Upper lobe of right lung (tissue), 1 donor: ENCODE measurements at regions not wholly inside any gene's neighbourhood (a gene's known extent, or its start where the extent isn't known, plus 50 kb on each side); places are given as distances from the start of the nearest gene placed in this dataset.
"Not testable (repeated sequence)": the region's sequence is repeated elsewhere in the genome, so short reads cannot be mapped to it uniquely, and the experiment has no call there.

Experiments
- ATAC-seq: fragments of 200-7000 bp; cut with Tn5 transposase; one replicate; pipeline ENCODE4 v1.9.1; 2020; ENCODE audit warnings: mild to moderate bottlenecking, moderate library complexity
- DNase-seq: peaks from one replicate; pipeline ENCODE4 v3.0.0-alpha.2; 2020
- H3K27ac ChIP-seq: fragments of 200-600 bp; one replicate; pipeline ENCODE4 v1.8.0; 2022
- H3K27me3 ChIP-seq: fragments of 200-600 bp; one replicate; pipeline ENCODE4 v1.8.0; 2022; ENCODE audit warnings: mild to moderate bottlenecking
- H3K36me3 ChIP-seq: fragments of 200-600 bp; one replicate; pipeline ENCODE4 v1.8.0; 2022
- H3K4me1 ChIP-seq: fragments of 200-600 bp; one replicate; pipeline ENCODE4 v1.8.0; 2022
- H3K4me3 ChIP-seq: fragments of 200-600 bp; one replicate; pipeline ENCODE4 v1.8.0; 2022; ENCODE audit warnings: mild to moderate bottlenecking
- H3K9me3 ChIP-seq: fragments of 200-600 bp; one replicate; pipeline ENCODE4 v1.8.0; 2022
- CTCF ChIP-seq: fragments of 200-600 bp; IDR thresholded peaks from one replicate; pipeline ENCODE4 v1.8.0; 2022; ENCODE audit warnings: antibody characterized with exemption
- intact Hi-C: fragments of 100-400 bp; cut with DNase I; formaldehyde crosslinking; loops from one replicate; pipeline ENCODE4 v1.11.0; 2022
- donor health status: DM: no; HTN: yes; CAD: no; lungs with severe emphysema.

GRCh38 chr17:31623990-31624389 is 232.5 kb downstream of the RAB11FIP4 start:
- H3K4me1 ChIP-seq: no peaks in the 10 kb centered on the region
- ATAC-seq (no peak), DNase-seq (no peak)
- H3K36me3 ChIP-seq: no peaks in the 10 kb centered on the region
- no peaks in the 10 kb centered on the region for H3K27me3 ChIP-seq
- no peak overlapping the region for H3K4me3 ChIP-seq
- intact Hi-C loops: no loop called here
- H3K27ac ChIP-seq: no peak overlapping the region
- no peak for TF ChIP-seq CTCF
- peaks cover 8% of the 10 kb centered on the region for H3K9me3 ChIP-seq

GRCh38 chr17:31622500-31622899 is 231.0 kb downstream of the RAB11FIP4 start:
- peaks cover 8% of the 10 kb centered on the region for H3K9me3 ChIP-seq
- no peak overlapping the region for H3K4me3 ChIP-seq
- no peak for ATAC-seq
- no peak overlapping the region for H3K27ac ChIP-seq
- no peaks in the 10 kb centered on the region for H3K4me1 ChIP-seq
- no peaks in the 10 kb centered on the region for H3K27me3 ChIP-seq
- no peak for TF ChIP-seq CTCF
- H3K36me3 ChIP-seq: no peaks in the 10 kb centered on the region
- intact Hi-C loops: no loop called here
- DNase-seq: no peak

- H3K27ac ChIP-seq: no peak overlapping the region
- intact Hi-C loops: no loop called here
- no peak overlapping the region for H3K4me3 ChIP-seq
- no peak for DNase-seq
- no peaks in the 10 kb centered on the region for H3K27me3 ChIP-seq
- H3K36me3 ChIP-seq: no peaks in the 10 kb centered on the region
- peaks cover 8% of the 10 kb centered on the region for H3K9me3 ChIP-seq
- ATAC-seq: no peak
- H3K4me1 ChIP-seq: no peaks in the 10 kb centered on the region
- TF ChIP-seq CTCF: no peak
Measured at GRCh38 chr17:31621566-31621965, 230.1 kb downstream of the RAB11FIP4 start.

GRCh38 chr17:31611053-31611452 is 219.6 kb downstream of the RAB11FIP4 start:
- H3K9me3 ChIP-seq, ATAC-seq, H3K27me3 ChIP-seq, H3K36me3 ChIP-seq, H3K4me3 ChIP-seq, H3K27ac ChIP-seq, H3K4me1 ChIP-seq, DNase-seq, intact Hi-C loops: not testable (repeated sequence)

GRCh38 chr17:31609996-31610910 is 218.8 kb downstream of the RAB11FIP4 start:
- Histone ChIP-seq H3K4me3 (no peak overlapping the region), H3K9me3 (no peaks in the 10 kb centered on the region), H3K27ac (no peak overlapping the region), H3K4me1 (no peaks in the 10 kb centered on the region), H3K27me3 (no peaks in the 10 kb centered on the region), H3K36me3 (no peaks in the 10 kb centered on the region)
- DNase-seq (no peak), ATAC-seq (no peak)
- TF ChIP-seq CTCF: no peak
- intact Hi-C loops: no loop called here

GRCh38 chr17:31609331-31609730 is 217.9 kb downstream of the RAB11FIP4 start:
- H3K9me3 ChIP-seq: no peaks in the 10 kb centered on the region
- no peak for DNase-seq
- H3K4me3 ChIP-seq: no peak overlapping the region
- no peak for ATAC-seq
- no peak overlapping the region for H3K27ac ChIP-seq
- intact Hi-C loops: no loop called here
- no peaks in the 10 kb centered on the region for H3K36me3 ChIP-seq
- no peaks in the 10 kb centered on the region for H3K4me1 ChIP-seq
- no peak for TF ChIP-seq CTCF
- no peaks in the 10 kb centered on the region for H3K27me3 ChIP-seq
